GM13977 (cell line): ENCODE measurements at regions not wholly inside any gene's neighbourhood (a gene's known extent, or its start where the extent isn't known, plus 50 kb on each side); places are given as distances from the start of the nearest gene placed in this dataset.

Source experiments
- DNase-seq: peaks from one replicate; pipeline ENCODE4 v3.0.0; 2012; ENCODE audit warnings: low spot score
- in situ Hi-C: fragments of 300-500 bp; cut with MboI; formaldehyde crosslinking; loops from one replicate; pipeline ENCODE4 v1.12.0; 2022; ENCODE audit warnings: low sequenced_read_pairs, low pct_unique_long_range_greater_than_20kb, mixed read lengths, inconsistent platforms; ENCODE audit not compliant: unreplicated experiment
- TF ChIP-seq, protein P1 (sequence below): IDR thresholded peaks from 2 replicates; pipeline ENCODE4 v1.5.1; 2012; ENCODE audit warnings: mild to moderate bottlenecking, control low read depth; ENCODE audit not compliant: insufficient read depth; ENCODE audit errors: extremely low read depth, missing control alignments

DNA sequence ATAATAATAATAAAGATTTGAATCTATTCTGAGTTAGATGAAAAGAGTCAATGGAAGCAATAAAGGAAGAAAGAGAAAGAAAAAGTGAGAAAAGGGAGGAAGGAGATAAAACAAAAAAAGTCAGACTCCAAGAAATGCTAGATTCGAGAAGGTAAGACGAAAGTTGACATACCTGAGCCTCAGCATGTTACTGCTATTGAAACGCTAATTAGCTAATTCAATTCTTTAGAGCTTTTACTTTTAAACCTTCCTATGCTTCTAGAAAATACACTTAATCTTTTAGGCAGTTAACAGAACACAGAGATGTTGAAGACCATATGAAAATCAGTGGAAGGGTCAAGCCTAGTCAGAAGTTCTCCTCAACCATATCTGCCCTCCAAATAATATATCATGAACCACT, 337.2 kb upstream of the ROBO2 start:
- in situ Hi-C loops = no loop called here
- DNase-seq = no peak
- TF ChIP-seq, protein P1, sequence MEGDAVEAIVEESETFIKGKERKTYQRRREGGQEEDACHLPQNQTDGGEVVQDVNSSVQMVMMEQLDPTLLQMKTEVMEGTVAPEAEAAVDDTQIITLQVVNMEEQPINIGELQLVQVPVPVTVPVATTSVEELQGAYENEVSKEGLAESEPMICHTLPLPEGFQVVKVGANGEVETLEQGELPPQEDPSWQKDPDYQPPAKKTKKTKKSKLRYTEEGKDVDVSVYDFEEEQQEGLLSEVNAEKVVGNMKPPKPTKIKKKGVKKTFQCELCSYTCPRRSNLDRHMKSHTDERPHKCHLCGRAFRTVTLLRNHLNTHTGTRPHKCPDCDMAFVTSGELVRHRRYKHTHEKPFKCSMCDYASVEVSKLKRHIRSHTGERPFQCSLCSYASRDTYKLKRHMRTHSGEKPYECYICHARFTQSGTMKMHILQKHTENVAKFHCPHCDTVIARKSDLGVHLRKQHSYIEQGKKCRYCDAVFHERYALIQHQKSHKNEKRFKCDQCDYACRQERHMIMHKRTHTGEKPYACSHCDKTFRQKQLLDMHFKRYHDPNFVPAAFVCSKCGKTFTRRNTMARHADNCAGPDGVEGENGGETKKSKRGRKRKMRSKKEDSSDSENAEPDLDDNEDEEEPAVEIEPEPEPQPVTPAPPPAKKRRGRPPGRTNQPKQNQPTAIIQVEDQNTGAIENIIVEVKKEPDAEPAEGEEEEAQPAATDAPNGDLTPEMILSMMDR = no peak

DNA sequence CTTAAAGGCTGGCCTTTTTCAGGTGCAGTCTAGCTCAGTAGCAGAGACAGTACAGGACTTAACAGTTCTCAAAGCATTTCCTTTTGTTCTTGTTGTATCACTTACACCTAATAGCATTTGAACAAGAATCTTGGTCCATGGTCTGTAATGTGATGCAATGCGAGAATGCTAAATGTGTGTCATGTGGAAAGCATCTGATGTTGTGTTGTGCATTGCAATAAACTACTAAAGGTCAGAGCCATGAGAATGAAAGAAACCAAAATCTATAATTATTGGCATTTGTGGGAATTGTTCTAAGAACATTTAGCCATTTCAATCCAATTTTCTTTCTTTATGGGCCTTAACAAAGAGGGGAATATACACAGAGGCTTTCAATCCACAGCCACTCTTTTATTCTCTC, 324.5 kb upstream of the ROBO2 start:
- in situ Hi-C loops = no loop called here
- no peak for DNase-seq
- TF ChIP-seq, protein P1 = no peak

DNA sequence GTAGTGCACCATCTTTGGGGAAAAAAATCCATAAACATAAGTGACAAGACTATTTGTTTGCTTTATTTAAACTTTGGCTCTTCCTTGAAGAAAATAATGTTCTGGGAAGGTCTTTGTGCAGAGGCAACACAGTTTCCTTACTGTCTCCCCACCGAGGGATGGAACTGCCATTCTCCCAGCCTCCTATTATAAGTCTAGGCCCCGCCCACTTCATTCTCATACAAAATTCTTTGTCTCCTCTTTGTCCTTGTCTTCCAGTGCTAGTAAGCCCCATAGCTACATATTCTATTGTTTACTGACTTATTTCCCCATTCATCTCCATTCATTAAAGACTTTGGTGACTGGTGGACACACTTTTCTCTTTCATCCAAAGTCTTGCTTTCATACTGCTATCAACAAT, 316.5 kb upstream of the ROBO2 start:
- DNase-seq = no peak
- TF ChIP-seq, protein P1 = no peak
- in situ Hi-C loops = no loop called here

DNA sequence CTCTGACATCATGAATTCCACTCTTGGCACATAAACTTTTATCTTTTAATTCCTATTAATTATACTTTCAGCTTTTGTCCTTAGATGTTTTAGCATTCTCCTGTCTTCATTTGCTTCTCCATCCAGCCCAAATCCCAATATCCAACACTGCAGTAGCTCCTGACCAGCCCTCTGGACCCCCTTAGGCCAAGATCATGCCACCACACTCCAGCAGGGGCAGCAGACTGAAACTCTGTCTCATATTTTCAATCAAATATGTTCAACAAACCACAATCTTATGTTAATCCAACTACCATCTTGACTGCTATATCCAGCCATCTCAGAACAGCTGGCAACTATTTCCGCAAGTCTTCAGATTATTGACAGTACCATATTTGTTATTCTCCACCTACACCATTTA, 315.8 kb upstream of the ROBO2 start:
- no peak for DNase-seq
- TF ChIP-seq, protein P1 = no peak
- in situ Hi-C loops = no loop called here

DNA sequence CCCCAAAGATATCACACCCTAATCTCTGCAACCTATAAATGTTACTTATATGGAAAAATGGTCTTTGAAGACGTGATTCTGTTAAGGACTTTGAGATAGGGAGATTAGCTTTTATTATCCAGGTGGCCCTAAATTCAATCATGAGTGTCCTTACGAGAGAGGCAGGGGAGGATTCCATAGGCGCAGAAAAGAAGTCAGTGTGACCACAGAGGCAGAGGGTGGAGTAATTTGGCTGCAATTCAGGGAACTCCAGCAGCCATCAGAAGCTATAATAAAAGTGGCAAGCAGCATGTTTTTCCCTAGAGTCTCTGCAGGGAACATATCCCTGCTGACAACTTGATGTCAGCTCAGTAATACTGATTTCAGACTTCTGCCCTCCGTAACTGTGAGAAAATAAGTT, 315.2 kb upstream of the ROBO2 start:
- in situ Hi-C loops = no loop called here
- TF ChIP-seq, protein P1 = no peak
- no peak for DNase-seq

DNA sequence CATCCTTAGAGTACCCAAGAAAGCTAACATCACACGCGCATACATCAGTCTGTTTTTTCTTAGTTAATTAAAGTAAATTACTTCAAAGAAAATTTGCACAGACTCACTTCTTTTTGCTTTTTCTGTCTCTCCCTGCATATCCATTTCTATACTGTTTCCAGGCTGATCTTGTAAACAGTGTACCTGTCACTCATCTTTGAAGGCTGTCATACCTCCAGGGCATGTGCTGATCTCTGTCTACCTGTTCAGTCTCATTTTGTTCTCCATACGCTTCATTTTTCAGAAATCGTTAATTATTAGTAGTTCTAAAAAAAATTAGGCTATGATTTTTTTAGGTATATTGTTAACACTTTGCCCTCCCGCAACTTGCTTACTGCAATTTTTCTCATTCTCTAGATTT, 313.9 kb upstream of the ROBO2 start:
- no peak for DNase-seq
- TF ChIP-seq, protein P1 = no peak
- in situ Hi-C loops = no loop called here

DNA sequence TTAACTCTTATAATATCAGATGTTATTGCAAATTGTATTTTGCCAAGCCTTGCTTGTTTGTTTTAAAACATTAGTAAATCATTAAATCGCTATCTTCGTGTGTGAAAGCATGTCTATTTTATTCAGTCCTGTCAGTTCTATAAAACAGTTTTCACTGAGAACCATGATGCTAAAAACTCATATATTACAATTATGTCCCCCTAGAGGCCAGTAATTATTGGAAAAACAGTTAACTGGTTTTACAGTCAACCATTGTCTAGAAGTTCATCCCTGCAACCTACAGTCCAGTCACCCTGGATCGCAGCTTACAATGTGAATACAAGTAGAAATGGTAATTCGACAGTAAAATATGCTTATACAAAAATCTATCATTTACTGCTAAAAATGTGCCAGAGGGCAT, 311.5 kb upstream of the ROBO2 start:
- in situ Hi-C loops = no loop called here
- no peak for DNase-seq
- TF ChIP-seq, protein P1 = no peak
